ENCODE measurements at regions not wholly inside any gene's neighbourhood (a gene's known extent, or its start where the extent isn't known, plus 50 kb on each side); places are given as distances from the start of the nearest gene placed in this dataset.

- DNase-seq: no peak
These were observed 290.8 kb upstream of the SLCO3A1 start for GRCh38 chr15:91562698-91563097.

GRCh38 chr15:91564631-91565030 is 288.9 kb upstream of the SLCO3A1 start:
- no peak for DNase-seq

- DNase-seq: no peak
These were observed 287.4 kb upstream of the SLCO3A1 start for GRCh38 chr15:91566141-91566540.

- no peak for DNase-seq
These were observed 285.5 kb upstream of the SLCO3A1 start for GRCh38 chr15:91568036-91568435.

- no peak for DNase-seq
These were observed 281.4 kb upstream of the SLCO3A1 start for GRCh38 chr15:91572110-91572509.

GRCh38 chr15:91576096-91576495 is 277.4 kb upstream of the SLCO3A1 start:
- no peak for DNase-seq

- DNase-seq: no peak
These were observed 275.0 kb upstream of the SLCO3A1 start for GRCh38 chr15:91578511-91578910.

GRCh38 chr15:91584895-91585294 is 268.6 kb upstream of the SLCO3A1 start:
- no peak for DNase-seq

GRCh38 chr15:91586560-91586959 is 266.9 kb upstream of the SLCO3A1 start:
- no peak for DNase-seq

- DNase-seq: no peak
These were observed 264.1 kb upstream of the SLCO3A1 start for GRCh38 chr15:91589360-91589759.

GRCh38 chr15:91592567-91592966 is 260.9 kb upstream of the SLCO3A1 start:
- no peak for DNase-seq

- no peak for DNase-seq
These were observed 260.4 kb upstream of the SLCO3A1 start for GRCh38 chr15:91593067-91593466.

- DNase-seq: no peak
These were observed 259.9 kb upstream of the SLCO3A1 start for GRCh38 chr15:91593653-91594052.

- DNase-seq: no peak
These were observed 254.2 kb upstream of the SLCO3A1 start for GRCh38 chr15:91599261-91599660.

- DNase-seq: no peak
These were observed 250.0 kb upstream of the SLCO3A1 start for GRCh38 chr15:91603384-91604080.

GRCh38 chr15:91604122-91604521 is 249.4 kb upstream of the SLCO3A1 start:
- DNase-seq: no peak

- no peak for DNase-seq
These were observed 247.9 kb upstream of the SLCO3A1 start for GRCh38 chr15:91605576-91605975.

GRCh38 chr15:91609231-91609630 is 244.3 kb upstream of the SLCO3A1 start:
- DNase-seq: no peak

GRCh38 chr15:91609966-91610365 is 243.5 kb upstream of the SLCO3A1 start:
- DNase-seq: no peak

- no peak for DNase-seq
These were observed 241.8 kb upstream of the SLCO3A1 start for GRCh38 chr15:91611561-91612323.

- DNase-seq: no peak
These were observed 233.3 kb upstream of the SLCO3A1 start for GRCh38 chr15:91620229-91620628.

- no peak for DNase-seq
These were observed 231.3 kb upstream of the SLCO3A1 start for GRCh38 chr15:91622235-91622634.

GRCh38 chr15:91622711-91623342 is 230.7 kb upstream of the SLCO3A1 start:
- no peak for DNase-seq

- no peak for DNase-seq
These were observed 229.0 kb upstream of the SLCO3A1 start for GRCh38 chr15:91624353-91624968.
